ENCODE measurements at regions not wholly inside any gene's neighbourhood (a gene's known extent, or its start where the extent isn't known, plus 50 kb on each side); places are given as distances from the start of the nearest gene placed in this dataset.
"Not testable (repeated sequence)": the region's sequence is repeated elsewhere in the genome, so short reads cannot be mapped to it uniquely, and the experiment has no call there.

- not testable (repeated sequence) for DNase-seq
Observed at GRCh38 chr14:106474261-106475028, 948.1 kb downstream of the TMEM121 start.

GRCh38 chr14:106475214-106475613 lies 948.8 kb downstream of the TMEM121 start:
- not testable (repeated sequence) for DNase-seq

- DNase-seq, result not testable (repeated sequence)
Observed at GRCh38 chr14:106477600-106477999, 951.2 kb downstream of the TMEM121 start.

- not testable (repeated sequence) for DNase-seq
Observed at GRCh38 chr14:106480287-106480686, 953.9 kb downstream of the TMEM121 start.

GRCh38 chr14:106482213-106482612 lies 955.8 kb downstream of the TMEM121 start:
- DNase-seq, result not testable (repeated sequence)

- no peak for DNase-seq
Observed at GRCh38 chr14:106487600-106487999, 961.2 kb downstream of the TMEM121 start.

- no peak for DNase-seq
Observed at GRCh38 chr14:106488291-106488690, 961.9 kb downstream of the TMEM121 start.

GRCh38 chr14:106489112-106489881 lies 962.9 kb downstream of the TMEM121 start:
- DNase-seq, result no peak

- no peak for DNase-seq
Observed at GRCh38 chr14:106490442-106490841, 964.1 kb downstream of the TMEM121 start.

- DNase-seq, result no peak
Observed at GRCh38 chr14:106491851-106492250, 965.5 kb downstream of the TMEM121 start.

- DNase-seq, result no peak
Observed at GRCh38 chr14:106493962-106494823, 967.8 kb downstream of the TMEM121 start.

- no peak for DNase-seq
Observed at GRCh38 chr14:106500571-106500970, 974.2 kb downstream of the TMEM121 start.

- DNase-seq, result no peak
Observed at GRCh38 chr14:106501898-106502297, 975.5 kb downstream of the TMEM121 start.

- no peak for DNase-seq
Observed at GRCh38 chr14:106505366-106505765, 979.0 kb downstream of the TMEM121 start.

- DNase-seq, result no peak
Observed at GRCh38 chr14:106506881-106507305, 980.5 kb downstream of the TMEM121 start.

GRCh38 chr14:106507354-106507753 lies 981.0 kb downstream of the TMEM121 start:
- no peak for DNase-seq

- DNase-seq, result no peak
Observed at GRCh38 chr14:106508216-106508615, 981.8 kb downstream of the TMEM121 start.

- no peak for DNase-seq
Observed at GRCh38 chr14:106509176-106509575, 982.8 kb downstream of the TMEM121 start.

GRCh38 chr14:106509807-106510206 lies 983.4 kb downstream of the TMEM121 start:
- DNase-seq, result no peak

GRCh38 chr14:106511006-106511799 lies 984.8 kb downstream of the TMEM121 start:
- no peak for DNase-seq

- DNase-seq, result no peak
Observed at GRCh38 chr14:106511800-106512198, 985.4 kb downstream of the TMEM121 start.

GRCh38 chr14:106513302-106513701 lies 986.9 kb downstream of the TMEM121 start:
- DNase-seq, result no peak

Measured in HCEC 1CT (cell line).